ENCODE measurements at regions not wholly inside any gene's neighbourhood (a gene's known extent, or its start where the extent isn't known, plus 50 kb on each side); places are given as distances from the start of the nearest gene placed in this dataset.

- no peak for TF ChIP-seq CTCF (IDR thresholded peaks at IDR 0.05)
- no peak for TF ChIP-seq POLR2AphosphoS5 (IDR thresholded peaks at IDR 0.05)
Measured at GRCh38 chr9:108684288-108685025, 171.3 kb downstream of the ACTL7B start.
